Uterus (tissue), 2 donors: ENCODE measurements at regions not wholly inside any gene's neighbourhood (a gene's known extent, or its start where the extent isn't known, plus 50 kb on each side); places are given as distances from the start of the nearest gene placed in this dataset.

Experiments used
- CTCF ChIP-seq, 4 experiments: fragments of 200-600 bp in 2 of 4; fragments of 450-650 bp in 2 of 4; sonication (generic) in 2 of 4; IDR thresholded peaks; one replicate each; pipeline ENCODE4 v1.5.1; 2016 to 2019; ENCODE audit warnings: antibody characterized with exemption in 4 of 4, mild to moderate bottlenecking in 2 of 4, moderate library complexity in 1 of 4
- POLR2A ChIP-seq, 2 donors: fragments of 450-650 bp; IDR thresholded peaks; one replicate each; pipeline ENCODE4 v1.6.1; 2016; ENCODE audit warnings: antibody characterized with exemption in 2 of 2, mild to moderate bottlenecking in 1 of 2, moderate library complexity in 1 of 2

- TF ChIP-seq CTCF (IDR thresholded peaks at IDR 0.05) (no peak), POLR2A (IDR thresholded peaks at IDR 0.05) (no peak)
These were observed 247.9 kb upstream of the GJE1 start for GRCh38 chr6:141884850-141885249.
